ENCODE measurements at regions not wholly inside any gene's neighbourhood (a gene's known extent, or its start where the extent isn't known, plus 50 kb on each side); places are given as distances from the start of the nearest gene placed in this dataset.
"Not testable (repeated sequence)": the region's sequence is repeated elsewhere in the genome, so short reads cannot be mapped to it uniquely, and the experiment has no call there.

DNA sequence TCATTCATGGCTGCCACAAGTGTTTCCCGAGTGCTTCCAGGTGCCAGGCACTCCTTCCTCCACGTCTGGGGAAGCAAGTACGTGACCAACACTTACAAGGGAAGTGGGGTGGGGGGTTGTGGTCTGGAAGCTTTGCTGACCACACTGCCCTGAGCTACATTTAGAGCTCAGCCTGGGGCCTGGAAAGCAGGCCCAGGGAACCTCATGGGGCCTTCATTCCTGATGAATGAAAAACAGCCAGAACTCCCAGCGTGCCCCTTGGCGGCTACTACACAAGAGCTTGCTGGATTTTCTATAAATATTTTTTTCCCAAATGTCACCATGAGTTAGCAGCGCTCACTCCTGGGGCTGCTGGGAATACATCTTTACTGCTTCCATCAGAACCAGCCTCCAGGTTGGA lies 73.3 kb downstream of the ABCC12 start:
- in situ Hi-C loops (cut with HindIII; ENCODE audit: low pct_unique_long_range_greater_than_20kb, low sequenced_read_pairs): no loop called here
- TF ChIP-seq JUND (IDR thresholded peaks at IDR 0.05; ENCODE audit: low read depth): no peak
- DNase-seq (ENCODE audit: low read depth in 1 of 2, low spot score in 1 of 2): no peak

DNA sequence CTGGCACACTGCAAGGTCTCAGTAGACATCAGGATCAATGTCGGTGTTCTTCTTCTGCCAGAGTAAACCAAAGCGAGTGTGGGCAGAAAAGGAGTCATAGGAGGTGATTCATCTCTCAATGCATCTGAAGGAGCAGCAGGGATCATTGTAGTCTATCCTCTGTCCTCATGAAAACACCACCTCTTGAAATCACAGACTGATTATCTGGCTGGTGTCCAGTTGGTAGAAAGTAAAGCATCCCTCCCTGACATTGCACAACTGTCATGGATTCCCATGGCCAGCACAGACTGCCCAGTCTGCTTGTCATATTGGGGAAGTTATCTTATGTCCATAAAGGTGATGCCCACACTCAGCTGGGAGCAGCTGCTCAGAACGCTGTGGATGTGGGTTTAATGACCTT lies 74.1 kb downstream of the ABCC12 start:
- in situ Hi-C loops (cut with HindIII; ENCODE audit: low pct_unique_long_range_greater_than_20kb, low sequenced_read_pairs): no loop called here
- no peak for TF ChIP-seq JUND (IDR thresholded peaks at IDR 0.05; ENCODE audit: low read depth)
- no peak for DNase-seq (ENCODE audit: low read depth in 1 of 2, low spot score in 1 of 2)

DNA sequence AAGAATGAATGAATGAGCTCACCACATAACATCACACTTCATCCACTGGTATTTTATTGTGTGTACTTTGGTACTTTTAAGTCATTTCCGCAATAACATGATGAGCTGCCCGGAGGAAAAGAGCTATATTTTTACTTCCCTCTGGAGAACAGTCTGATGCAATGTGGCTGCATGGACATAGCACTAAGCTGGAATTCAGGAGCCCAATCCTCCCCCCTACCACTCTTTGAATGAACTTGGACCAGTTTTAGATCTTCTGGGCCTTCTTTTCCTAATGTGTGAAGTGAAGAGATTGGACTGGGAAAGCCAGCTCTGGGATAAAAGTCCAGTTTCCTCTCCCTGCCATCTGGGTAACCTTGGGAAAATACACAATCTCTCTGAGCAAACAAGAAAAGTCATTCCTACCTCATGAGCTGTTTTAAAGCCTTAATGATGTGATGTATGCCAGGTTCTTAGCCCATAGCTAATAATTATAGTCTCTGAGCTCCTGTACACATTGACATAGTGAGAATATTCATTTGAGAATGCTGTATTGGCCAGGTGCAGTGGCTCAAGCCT lies 79.3 kb downstream of the ABCC12 start:
- TF ChIP-seq JUND (IDR thresholded peaks at IDR 0.05; ENCODE audit: low read depth): no peak
- peak in 1 of 2 experiments; percentile 27 for DNase-seq (ENCODE audit: low read depth in 1 of 2, low spot score in 1 of 2)
- in situ Hi-C loops (cut with HindIII; ENCODE audit: low pct_unique_long_range_greater_than_20kb, low sequenced_read_pairs): no loop called here

DNA sequence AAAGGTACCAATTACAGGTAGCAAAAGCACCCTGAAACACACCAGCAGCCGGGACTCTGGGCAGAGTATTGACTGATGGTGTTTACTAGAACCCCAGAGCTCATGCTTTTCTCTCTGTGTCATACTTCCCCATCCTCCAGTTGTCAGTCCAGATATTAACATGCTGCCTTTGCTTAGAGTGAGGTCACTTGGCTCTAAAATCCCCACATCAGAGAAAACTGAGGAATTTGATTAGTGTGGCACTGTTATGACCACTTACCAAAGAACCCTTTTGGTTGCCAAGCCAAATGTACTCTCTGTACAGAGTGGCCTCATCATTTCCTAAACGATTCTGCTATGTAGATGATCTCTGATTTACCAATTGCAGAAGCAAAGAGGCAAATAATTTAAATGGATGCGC lies 80.4 kb downstream of the ABCC12 start:
- TF ChIP-seq JUND (IDR thresholded peaks at IDR 0.05; ENCODE audit: low read depth): no peak
- in situ Hi-C loops (cut with HindIII; ENCODE audit: low pct_unique_long_range_greater_than_20kb, low sequenced_read_pairs): no loop called here
- no peak for DNase-seq (ENCODE audit: low read depth in 1 of 2, low spot score in 1 of 2)

DNA sequence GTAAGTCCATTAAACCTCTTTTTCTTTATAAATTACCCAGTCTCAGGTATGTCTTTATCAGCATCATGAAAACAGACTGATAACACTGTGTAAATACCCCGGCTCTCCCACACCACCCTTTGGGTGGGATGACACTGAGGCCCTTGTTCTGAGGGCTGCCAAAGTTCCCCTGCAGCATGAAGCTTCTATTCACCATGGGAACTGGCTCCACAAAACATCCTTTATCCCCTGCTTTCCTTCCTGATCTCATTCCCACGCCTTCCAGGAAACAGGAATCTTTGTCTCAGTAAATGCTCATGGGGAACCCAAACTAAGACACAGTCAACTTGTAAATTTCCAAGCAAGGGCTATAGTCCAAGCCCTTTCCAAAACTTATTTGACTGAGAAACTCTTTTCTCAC lies 88.4 kb downstream of the ABCC12 start:
- in situ Hi-C loops (cut with HindIII; ENCODE audit: low pct_unique_long_range_greater_than_20kb, low sequenced_read_pairs): no loop called here
- DNase-seq (ENCODE audit: low read depth in 1 of 2, low spot score in 1 of 2): no peak
- no peak for TF ChIP-seq JUND (IDR thresholded peaks at IDR 0.05; ENCODE audit: low read depth)

DNA sequence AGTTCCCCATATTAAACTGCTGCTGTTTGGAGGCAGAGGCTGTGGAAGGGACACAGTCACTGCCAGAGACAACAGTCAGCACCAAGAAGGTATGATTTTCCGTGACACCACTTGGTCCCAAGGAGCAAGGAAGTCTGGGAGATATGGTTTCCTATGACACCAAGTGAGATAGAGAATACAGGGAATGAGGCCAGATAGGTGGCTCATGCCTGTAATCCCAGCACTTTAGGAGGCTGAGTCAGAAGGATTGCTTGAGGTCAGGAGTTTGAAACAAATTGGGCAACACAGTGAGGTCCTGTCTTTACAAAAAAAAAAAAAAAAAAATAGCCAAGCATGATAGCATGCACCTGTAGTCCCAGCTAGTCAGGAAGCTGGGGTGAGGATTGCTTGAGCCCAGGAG lies 90.8 kb downstream of the ABCC12 start:
- in situ Hi-C loops (cut with HindIII; ENCODE audit: low pct_unique_long_range_greater_than_20kb, low sequenced_read_pairs): no loop called here
- TF ChIP-seq JUND (IDR thresholded peaks at IDR 0.05; ENCODE audit: low read depth): no peak
- no peak for DNase-seq (ENCODE audit: low read depth in 1 of 2, low spot score in 1 of 2)

DNA sequence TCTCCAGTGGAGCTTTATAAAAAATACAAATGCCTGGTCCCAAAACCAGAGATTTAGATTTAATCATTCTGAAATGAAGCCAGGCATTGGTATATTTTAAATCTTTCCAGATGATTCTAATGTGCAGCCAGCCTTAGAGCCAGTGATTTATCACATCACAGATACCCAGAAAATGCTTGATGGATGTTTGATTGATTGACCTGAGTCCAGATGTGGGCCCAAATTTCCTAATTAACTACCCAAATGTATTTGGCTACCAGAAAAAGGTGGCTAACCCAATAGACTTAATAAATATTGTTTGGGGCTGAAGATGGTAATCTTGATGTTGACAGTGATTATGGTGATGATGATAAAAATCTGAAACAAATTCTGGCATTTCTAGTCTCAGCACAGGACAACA lies 93.1 kb downstream of the ABCC12 start:
- no peak for DNase-seq (ENCODE audit: low read depth in 1 of 2, low spot score in 1 of 2)
- in situ Hi-C loops (cut with HindIII; ENCODE audit: low pct_unique_long_range_greater_than_20kb, low sequenced_read_pairs): no loop called here
- TF ChIP-seq JUND (IDR thresholded peaks at IDR 0.05; ENCODE audit: low read depth): no peak

DNA sequence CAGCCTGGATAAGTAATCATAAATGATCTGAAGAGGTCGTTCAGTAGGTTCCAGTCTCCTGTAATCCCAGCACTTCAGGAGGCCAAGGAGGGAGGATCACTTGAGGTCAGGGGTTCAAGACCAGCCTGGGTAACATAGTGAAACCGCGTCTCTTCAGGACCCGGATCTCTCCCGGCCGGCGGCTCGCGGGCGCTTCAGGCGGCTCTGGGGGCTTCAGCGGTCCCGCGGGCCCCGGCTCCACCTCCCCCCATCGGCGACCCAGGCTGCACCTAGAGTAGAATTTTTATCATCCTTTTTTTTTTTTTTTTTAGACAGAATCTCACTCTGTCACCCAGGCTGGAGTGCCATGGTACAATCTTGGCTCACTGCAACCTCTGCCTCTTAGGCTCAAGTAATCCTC lies 95.9 kb downstream of the ABCC12 start:
- no peak for DNase-seq (ENCODE audit: low read depth in 1 of 2, low spot score in 1 of 2)
- no peak for TF ChIP-seq JUND (IDR thresholded peaks at IDR 0.05; ENCODE audit: low read depth)
- in situ Hi-C loops (cut with HindIII; ENCODE audit: low pct_unique_long_range_greater_than_20kb, low sequenced_read_pairs): no loop called here

DNA sequence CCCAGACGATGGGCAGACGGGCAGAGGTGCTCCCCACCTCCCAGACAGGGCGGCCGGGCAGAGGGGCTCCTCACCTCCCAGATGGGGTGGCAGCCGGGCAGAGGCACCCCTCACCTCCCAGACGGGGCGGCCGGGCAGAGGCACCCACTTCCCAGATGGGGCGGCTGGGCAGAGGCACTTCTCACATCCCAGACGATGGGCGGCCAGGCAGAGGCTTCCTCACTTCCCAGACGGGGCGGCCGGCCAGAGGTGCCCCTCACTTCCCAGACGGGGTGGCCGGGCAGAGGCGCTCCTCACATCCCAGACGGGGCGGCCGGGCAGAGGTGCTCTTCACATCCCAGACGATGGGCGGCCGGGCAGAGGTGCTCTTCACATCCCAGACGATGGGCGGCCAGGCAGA lies 96.6 kb downstream of the ABCC12 start:
- in situ Hi-C loops (cut with HindIII; ENCODE audit: low pct_unique_long_range_greater_than_20kb, low sequenced_read_pairs); DNase-seq (ENCODE audit: low read depth in 1 of 2, low spot score in 1 of 2): not testable (repeated sequence)

DNA sequence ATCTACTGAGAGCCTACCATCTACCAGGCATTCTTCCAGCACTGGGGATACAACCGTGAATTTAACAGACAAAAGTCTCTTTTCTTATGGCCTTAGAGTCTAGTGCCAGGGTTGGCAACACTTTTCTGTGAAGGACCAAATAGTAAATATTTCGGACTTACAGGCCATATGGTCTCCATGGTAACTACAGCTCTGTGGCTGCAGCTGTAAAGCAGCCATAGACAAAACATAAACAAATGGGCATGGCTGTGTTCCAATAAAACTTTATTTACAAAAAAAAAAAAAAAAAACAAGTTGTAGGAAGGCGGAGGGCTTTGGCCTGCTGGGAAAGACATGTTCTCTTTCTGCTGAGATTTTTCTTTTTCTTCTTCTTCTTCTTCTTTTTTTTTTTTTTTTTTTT lies 98.7 kb downstream of the ABCC12 start:
- no peak for TF ChIP-seq JUND (IDR thresholded peaks at IDR 0.05; ENCODE audit: low read depth)
- DNase-seq (ENCODE audit: low read depth in 1 of 2, low spot score in 1 of 2): no peak
- in situ Hi-C loops (cut with HindIII; ENCODE audit: low pct_unique_long_range_greater_than_20kb, low sequenced_read_pairs): no loop called here

DNA sequence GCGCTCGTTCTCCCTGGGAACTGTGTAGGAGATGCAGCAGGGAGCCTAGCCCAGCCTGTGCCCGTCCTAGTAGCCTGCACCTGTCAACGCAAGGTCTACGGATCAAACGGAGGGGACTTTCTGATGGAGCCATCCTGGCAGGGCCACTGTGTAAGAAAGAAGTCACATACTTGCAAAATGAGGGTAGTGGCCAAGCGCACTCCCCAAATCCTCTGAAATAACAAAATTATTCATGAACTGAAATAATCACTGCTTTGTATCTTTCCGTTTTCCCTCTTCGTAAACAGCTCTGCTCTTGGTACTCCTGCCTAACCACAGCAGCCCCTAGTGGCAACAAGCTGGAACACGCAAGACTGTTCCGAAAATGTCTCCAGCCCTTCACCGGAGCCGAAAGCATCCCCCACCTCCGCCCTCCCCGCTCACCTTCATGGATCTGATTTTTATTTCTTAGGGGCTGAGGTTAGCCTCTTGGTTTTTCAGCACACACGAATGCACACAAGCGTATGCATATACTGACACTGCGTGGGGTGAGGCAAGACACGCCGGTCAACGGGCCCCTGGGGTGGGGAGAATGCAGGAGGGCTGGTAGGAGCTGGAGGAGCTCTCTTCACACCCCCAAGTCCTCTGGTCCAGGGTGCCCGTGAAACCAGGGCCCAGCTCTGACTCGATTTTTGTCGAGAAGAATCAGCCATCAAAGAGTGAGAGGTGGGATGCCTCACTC lies 100.8 kb downstream of the ABCC12 start:
- TF ChIP-seq JUND (IDR thresholded peaks at IDR 0.05; ENCODE audit: low read depth): no peak
- DNase-seq (ENCODE audit: low read depth in 1 of 2, low spot score in 1 of 2): peak in 1 of 2 experiments; percentile 62
- in situ Hi-C loops (cut with HindIII; ENCODE audit: low pct_unique_long_range_greater_than_20kb, low sequenced_read_pairs): no loop called here

DNA sequence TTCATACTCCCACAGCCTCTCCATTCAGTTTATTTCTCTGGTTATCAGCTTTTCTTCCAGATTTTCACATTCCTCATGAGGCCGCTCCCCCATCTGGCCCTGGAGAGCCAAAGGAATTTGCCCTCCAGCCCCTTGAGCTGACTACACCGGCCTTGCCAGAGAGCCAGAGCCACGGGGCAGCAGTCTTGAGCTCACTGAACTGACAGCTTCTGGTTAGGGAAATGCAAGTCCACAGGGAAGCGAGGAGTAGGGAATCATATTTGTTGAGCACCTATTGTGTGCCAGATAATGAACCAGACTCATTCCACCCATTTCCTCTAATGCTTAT lies 102.4 kb downstream of the ABCC12 start:
- DNase-seq (ENCODE audit: low read depth in 1 of 2, low spot score in 1 of 2): peak in 1 of 2 experiments; percentile 64

DNA sequence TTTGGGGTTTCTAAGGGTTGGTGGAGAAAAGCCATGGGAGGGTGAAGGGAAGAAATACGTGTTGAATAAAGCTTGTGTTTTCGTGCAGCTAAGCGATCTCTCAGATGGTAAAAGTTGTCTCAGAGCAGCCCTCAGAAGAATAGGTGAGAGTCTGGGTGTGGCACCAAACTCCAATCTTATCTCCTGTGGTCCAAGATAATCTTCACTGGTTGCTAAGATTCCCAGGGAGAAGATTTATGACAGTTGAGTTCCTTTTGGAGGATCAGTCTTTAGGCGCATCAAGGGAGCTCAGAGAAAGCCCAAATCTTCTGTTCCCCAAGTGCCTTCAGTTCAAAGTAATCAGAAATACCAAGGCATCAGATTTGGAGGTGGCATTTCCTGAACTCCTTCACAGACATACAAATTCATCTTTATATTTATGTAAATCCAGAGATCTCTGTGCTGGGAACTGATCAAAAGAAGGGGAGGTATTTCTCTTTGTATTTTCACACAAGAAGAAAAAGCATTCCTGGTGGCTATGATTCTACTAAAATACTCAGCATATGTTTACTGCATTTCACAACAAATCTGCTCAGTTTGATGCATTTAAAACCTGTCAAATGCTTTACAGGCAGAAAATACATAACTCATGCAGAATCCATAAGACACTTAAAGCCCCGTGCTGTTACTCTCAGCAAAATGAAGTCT lies 102.9 kb downstream of the ABCC12 start:
- DNase-seq (ENCODE audit: low read depth in 1 of 2, low spot score in 1 of 2): no peak
- no peak for TF ChIP-seq JUND (IDR thresholded peaks at IDR 0.05; ENCODE audit: low read depth)
- in situ Hi-C loops (cut with HindIII; ENCODE audit: low pct_unique_long_range_greater_than_20kb, low sequenced_read_pairs): no loop called here

More for the DNA sequence above, 102.4 kb downstream of the ABCC12 start:
- TF ChIP-seq JUND (IDR thresholded peaks at IDR 0.05; ENCODE audit: low read depth): no peak
- in situ Hi-C loops (cut with HindIII; ENCODE audit: low pct_unique_long_range_greater_than_20kb, low sequenced_read_pairs): no loop called here

Data from T47D (cell line).